ENCODE measurements at regions not wholly inside any gene's neighbourhood (a gene's known extent, or its start where the extent isn't known, plus 50 kb on each side); places are given as distances from the start of the nearest gene placed in this dataset.

- Histone ChIP-seq H3K4me2 (ENCODE audit: low read depth, low read length, poor library complexity, severe bottlenecking) (no peak overlapping the region), H3K27ac (ENCODE audit: low read length) (no peak overlapping the region), H4K20me1 (ENCODE audit: insufficient read depth, low read depth, low read length) (no peaks in the 10 kb centered on the region), H2AFZ (ENCODE audit: low read length) (no peak overlapping the region), H3K4me3 (ENCODE audit: low read length) (no peak overlapping the region), H3K9me2 (replicated peaks; ENCODE audit: insufficient read depth, low read length) (no peaks in the 10 kb centered on the region), H3K79me2 (ENCODE audit: low read length) (no peaks in the 10 kb centered on the region), H3K36me3 (ENCODE audit: insufficient read depth, low read length) (no peaks in the 10 kb centered on the region), H3K9ac (ENCODE audit: low read length) (no peak overlapping the region), H3K4me1 (ENCODE audit: low read length) (no peaks in the 10 kb centered on the region), H3K9me3 (ENCODE audit: low read length) (no peaks in the 10 kb centered on the region; the same call in 1 of the 2 replicates), H3K27me3 (ENCODE audit: low read length) (no peaks in the 10 kb centered on the region)
- no peak for DNase-seq
Measured at GRCh38 chr16:26430618-26431017, 636.1 kb upstream of the C16orf82 start.

GRCh38 chr16:26433807-26434206, 632.9 kb upstream of the C16orf82 start:
- Histone ChIP-seq H3K9me3 (ENCODE audit: low read length) (no peaks in the 10 kb centered on the region; the same call in 1 of the 2 replicates), H4K20me1 (ENCODE audit: insufficient read depth, low read depth, low read length) (no peaks in the 10 kb centered on the region), H3K4me3 (ENCODE audit: low read length) (no peak overlapping the region), H3K79me2 (ENCODE audit: low read length) (no peaks in the 10 kb centered on the region), H2AFZ (ENCODE audit: low read length) (no peak overlapping the region), H3K27ac (ENCODE audit: low read length) (no peak overlapping the region), H3K9me2 (replicated peaks; ENCODE audit: insufficient read depth, low read length) (no peaks in the 10 kb centered on the region), H3K9ac (ENCODE audit: low read length) (no peak overlapping the region), H3K27me3 (ENCODE audit: low read length) (no peaks in the 10 kb centered on the region), H3K4me2 (ENCODE audit: low read depth, low read length, poor library complexity, severe bottlenecking) (no peak overlapping the region), H3K4me1 (ENCODE audit: low read length) (no peaks in the 10 kb centered on the region), H3K36me3 (ENCODE audit: insufficient read depth, low read length) (no peaks in the 10 kb centered on the region)
- DNase-seq, result no peak

DNA sequence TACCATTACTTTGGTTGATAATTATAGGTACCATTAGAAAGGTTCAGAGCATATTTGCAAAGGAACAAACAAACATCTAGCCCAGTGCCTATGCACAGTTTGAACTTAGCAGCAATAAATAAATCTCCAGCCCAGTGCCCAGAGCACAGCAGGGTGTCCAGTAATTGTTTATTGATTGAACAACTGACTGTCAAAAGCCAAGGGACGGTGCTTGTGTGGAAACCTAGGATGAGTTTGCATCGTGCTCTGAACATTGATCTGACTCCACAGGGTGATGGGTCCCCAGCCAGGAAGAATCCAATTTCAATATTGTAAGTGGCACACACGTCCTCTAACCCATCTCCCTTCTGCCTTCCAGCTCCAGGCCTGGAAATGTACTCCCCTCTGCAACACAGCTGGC, 625.5 kb upstream of the C16orf82 start:
- H3K9ac ChIP-seq (ENCODE audit: low read length), result no peak overlapping the region
- no peaks in the 10 kb centered on the region for H3K27me3 ChIP-seq (ENCODE audit: low read length)
- no peak overlapping the region for H3K4me2 ChIP-seq (ENCODE audit: low read depth, low read length, poor library complexity, severe bottlenecking)
- H3K79me2 ChIP-seq (ENCODE audit: low read length), result no peaks in the 10 kb centered on the region
- DNase-seq, result no peak
- H4K20me1 ChIP-seq (ENCODE audit: insufficient read depth, low read depth, low read length), result no peaks in the 10 kb centered on the region
- H3K9me2 ChIP-seq (replicated peaks; ENCODE audit: insufficient read depth, low read length), result no peaks in the 10 kb centered on the region
- H3K27ac ChIP-seq (ENCODE audit: low read length), result no peak overlapping the region
- no peaks in the 10 kb centered on the region for H3K4me1 ChIP-seq (ENCODE audit: low read length)
- H3K36me3 ChIP-seq (ENCODE audit: insufficient read depth, low read length), result no peaks in the 10 kb centered on the region
- no peak overlapping the region for H2AFZ ChIP-seq (ENCODE audit: low read length)
- H3K4me3 ChIP-seq (ENCODE audit: low read length), result no peak overlapping the region
- H3K9me3 ChIP-seq (ENCODE audit: low read length), result no peaks in the 10 kb centered on the region

DNA sequence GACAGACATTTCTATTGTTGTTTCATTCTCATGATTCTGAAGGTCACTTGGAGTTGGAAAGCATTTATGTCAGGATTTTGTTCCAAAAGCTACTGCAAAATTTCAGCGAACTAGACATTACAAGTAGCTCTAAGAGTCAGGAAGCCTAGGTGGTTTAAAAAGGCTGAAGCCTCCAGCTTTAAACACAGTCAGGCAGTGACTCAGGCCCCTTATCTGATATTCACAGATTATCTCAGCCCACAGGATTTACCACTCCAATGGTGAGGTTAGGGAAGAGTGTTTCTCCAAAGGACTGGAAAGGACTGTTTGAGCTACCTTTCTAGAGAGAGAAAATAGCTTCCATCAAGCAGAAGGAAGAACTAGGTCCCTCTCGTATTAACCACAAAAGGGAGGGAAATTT, 624.4 kb upstream of the C16orf82 start:
- H3K27me3 ChIP-seq (ENCODE audit: low read length), result no peaks in the 10 kb centered on the region
- H3K79me2 ChIP-seq (ENCODE audit: low read length), result no peaks in the 10 kb centered on the region
- no peaks in the 10 kb centered on the region for H3K4me1 ChIP-seq (ENCODE audit: low read length)
- no peak overlapping the region for H3K4me2 ChIP-seq (ENCODE audit: low read depth, low read length, poor library complexity, severe bottlenecking)
- no peaks in the 10 kb centered on the region for H3K9me2 ChIP-seq (replicated peaks; ENCODE audit: insufficient read depth, low read length)
- H4K20me1 ChIP-seq (ENCODE audit: insufficient read depth, low read depth, low read length), result no peaks in the 10 kb centered on the region
- H2AFZ ChIP-seq (ENCODE audit: low read length), result no peak overlapping the region
- H3K4me3 ChIP-seq (ENCODE audit: low read length), result no peak overlapping the region
- no peak overlapping the region for H3K9ac ChIP-seq (ENCODE audit: low read length)
- no peak overlapping the region for H3K27ac ChIP-seq (ENCODE audit: low read length)
- DNase-seq, result no peak
- no peaks in the 10 kb centered on the region for H3K36me3 ChIP-seq (ENCODE audit: insufficient read depth, low read length)
- no peaks in the 10 kb centered on the region for H3K9me3 ChIP-seq (ENCODE audit: low read length)

DNA sequence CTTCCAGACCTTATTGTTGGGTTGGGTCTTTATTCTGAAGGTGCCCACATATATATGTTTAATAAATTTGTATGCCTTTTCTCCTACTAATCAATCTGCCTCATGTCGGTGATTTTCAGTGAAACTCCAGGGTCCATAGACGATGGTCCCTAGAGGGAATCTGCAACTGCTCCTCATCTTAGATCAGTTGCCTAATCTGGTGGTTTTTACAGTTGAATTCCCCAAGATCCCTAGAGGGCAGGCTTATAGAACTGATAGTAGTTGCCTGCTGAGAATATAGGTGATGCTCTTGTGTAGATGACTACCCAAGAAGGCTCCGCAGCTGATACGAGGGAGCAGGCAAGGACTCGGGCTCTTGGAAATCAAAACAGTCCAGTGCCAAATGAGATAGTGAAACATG, 619.2 kb upstream of the C16orf82 start:
- Histone ChIP-seq H3K79me2 (ENCODE audit: low read length) (no peaks in the 10 kb centered on the region), H3K4me3 (ENCODE audit: low read length) (no peak overlapping the region)

DNA sequence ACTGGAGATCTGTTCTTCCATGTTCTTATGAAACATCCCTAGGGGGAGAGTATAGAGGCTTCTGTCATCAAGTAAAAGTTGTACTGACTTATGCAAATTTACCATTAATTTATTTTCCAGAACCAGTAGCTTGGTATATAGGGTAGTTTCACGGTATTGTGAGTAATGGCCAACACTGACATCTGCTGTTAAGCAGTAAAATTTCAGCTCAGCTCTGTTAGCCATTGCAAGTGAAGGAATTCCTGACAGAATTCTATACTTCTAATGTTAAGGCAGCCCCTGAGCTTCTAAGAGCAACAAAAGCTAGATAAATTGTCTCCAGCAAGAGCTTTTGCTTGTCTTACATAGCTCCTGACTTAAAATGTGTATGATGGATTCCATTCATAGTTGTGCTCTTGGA, 613.5 kb upstream of the C16orf82 start:
- no peaks in the 10 kb centered on the region for H3K79me2 ChIP-seq (ENCODE audit: low read length)
- H3K9me3 ChIP-seq (ENCODE audit: low read length), result peaks cover 5% of the 10 kb centered on the region
- H3K27me3 ChIP-seq (ENCODE audit: low read length), result no peaks in the 10 kb centered on the region
- H3K9ac ChIP-seq (ENCODE audit: low read length), result no peak overlapping the region
- no peak overlapping the region for H3K27ac ChIP-seq (ENCODE audit: low read length)
- H3K36me3 ChIP-seq (ENCODE audit: insufficient read depth, low read length), result no peaks in the 10 kb centered on the region
- no peaks in the 10 kb centered on the region for H4K20me1 ChIP-seq (ENCODE audit: insufficient read depth, low read depth, low read length)
- no peaks in the 10 kb centered on the region for H3K9me2 ChIP-seq (replicated peaks; ENCODE audit: insufficient read depth, low read length)
- peak; percentile 43 for DNase-seq
- no peak overlapping the region for H3K4me2 ChIP-seq (ENCODE audit: low read depth, low read length, poor library complexity, severe bottlenecking)
- no peak overlapping the region for H2AFZ ChIP-seq (ENCODE audit: low read length)
- H3K4me3 ChIP-seq (ENCODE audit: low read length), result no peak overlapping the region
- no peaks in the 10 kb centered on the region for H3K4me1 ChIP-seq (ENCODE audit: low read length)

More for the DNA sequence above, 619.2 kb upstream of the C16orf82 start:
- no peaks in the 10 kb centered on the region for H3K4me1 ChIP-seq (ENCODE audit: low read length)
- H3K4me2 ChIP-seq (ENCODE audit: low read depth, low read length, poor library complexity, severe bottlenecking), result no peak overlapping the region
- no peak overlapping the region for H2AFZ ChIP-seq (ENCODE audit: low read length)
- no peaks in the 10 kb centered on the region for H4K20me1 ChIP-seq (ENCODE audit: insufficient read depth, low read depth, low read length)
- no peaks in the 10 kb centered on the region for H3K27me3 ChIP-seq (ENCODE audit: low read length)
- H3K27ac ChIP-seq (ENCODE audit: low read length), result no peak overlapping the region
- H3K9ac ChIP-seq (ENCODE audit: low read length), result no peak overlapping the region
- H3K9me3 ChIP-seq (ENCODE audit: low read length), result no peaks in the 10 kb centered on the region
- no peak for DNase-seq
- H3K36me3 ChIP-seq (ENCODE audit: insufficient read depth, low read length), result no peaks in the 10 kb centered on the region
- no peaks in the 10 kb centered on the region for H3K9me2 ChIP-seq (replicated peaks; ENCODE audit: insufficient read depth, low read length)

DNA sequence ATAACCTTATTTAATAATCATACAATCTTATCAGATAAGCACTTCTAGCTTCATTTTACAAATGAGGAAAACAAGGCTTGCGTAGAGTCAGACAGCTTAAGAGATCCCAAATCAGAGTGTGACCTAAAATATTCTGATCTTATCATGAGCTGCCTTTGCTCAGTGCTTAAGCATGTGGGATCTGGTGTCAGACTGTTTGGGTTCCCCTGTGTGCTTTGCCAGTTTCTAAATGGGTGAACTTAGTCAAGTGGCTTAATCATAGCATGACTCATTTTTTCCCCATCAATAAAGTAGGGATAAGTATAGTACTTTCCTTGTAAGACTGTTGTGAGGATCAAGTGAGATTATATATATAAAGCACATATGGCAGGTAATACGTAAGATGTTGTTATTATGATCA, 612.6 kb upstream of the C16orf82 start:
- no peak for DNase-seq
- H2AFZ ChIP-seq (ENCODE audit: low read length), result no peak overlapping the region

GRCh38 chr16:26456074-26456473, 610.7 kb upstream of the C16orf82 start:
- Histone ChIP-seq H3K79me2 (ENCODE audit: low read length) (no peaks in the 10 kb centered on the region), H2AFZ (ENCODE audit: low read length) (no peak overlapping the region), H3K36me3 (ENCODE audit: insufficient read depth, low read length) (no peaks in the 10 kb centered on the region), H3K9me3 (ENCODE audit: low read length) (peaks cover 5% of the 10 kb centered on the region), H3K4me2 (ENCODE audit: low read depth, low read length, poor library complexity, severe bottlenecking) (no peak overlapping the region), H3K27me3 (ENCODE audit: low read length) (no peaks in the 10 kb centered on the region), H3K27ac (ENCODE audit: low read length) (no peak overlapping the region), H3K4me3 (ENCODE audit: low read length) (no peak overlapping the region), H3K9ac (ENCODE audit: low read length) (no peak overlapping the region), H3K9me2 (replicated peaks; ENCODE audit: insufficient read depth, low read length) (no peaks in the 10 kb centered on the region), H4K20me1 (ENCODE audit: insufficient read depth, low read depth, low read length) (no peaks in the 10 kb centered on the region), H3K4me1 (ENCODE audit: low read length) (no peaks in the 10 kb centered on the region)
- DNase-seq, result no peak

More for the DNA sequence above, 612.6 kb upstream of the C16orf82 start:
- Histone ChIP-seq H4K20me1 (ENCODE audit: insufficient read depth, low read depth, low read length) (no peaks in the 10 kb centered on the region), H3K9me3 (ENCODE audit: low read length) (peaks cover 5% of the 10 kb centered on the region), H3K4me3 (ENCODE audit: low read length) (no peak overlapping the region), H3K36me3 (ENCODE audit: insufficient read depth, low read length) (no peaks in the 10 kb centered on the region), H3K4me1 (ENCODE audit: low read length) (no peaks in the 10 kb centered on the region), H3K27me3 (ENCODE audit: low read length) (no peaks in the 10 kb centered on the region), H3K4me2 (ENCODE audit: low read depth, low read length, poor library complexity, severe bottlenecking) (no peak overlapping the region), H3K9me2 (replicated peaks; ENCODE audit: insufficient read depth, low read length) (no peaks in the 10 kb centered on the region), H3K27ac (ENCODE audit: low read length) (no peak overlapping the region), H3K79me2 (ENCODE audit: low read length) (no peaks in the 10 kb centered on the region), H3K9ac (ENCODE audit: low read length) (no peak overlapping the region)

DNA sequence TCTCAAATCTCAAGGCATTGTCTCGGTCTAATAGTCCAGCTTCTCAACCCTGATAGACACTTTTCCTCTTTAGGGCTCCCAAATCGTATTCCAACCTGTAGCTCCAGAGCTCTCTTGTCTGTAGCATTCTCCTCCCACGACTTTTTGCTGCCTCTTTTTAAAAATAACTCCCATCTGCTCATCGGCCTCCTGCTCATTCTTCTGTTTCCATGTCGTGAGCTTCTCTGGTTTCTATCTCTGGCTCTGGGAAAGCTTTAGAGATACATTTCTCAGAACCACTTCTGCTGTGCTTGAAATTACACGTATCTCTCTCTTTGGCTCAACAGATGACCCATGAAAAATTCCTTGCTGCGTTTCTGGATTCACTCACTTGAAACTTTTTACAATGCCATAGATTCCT, 609.6 kb upstream of the C16orf82 start:
- no peaks in the 10 kb centered on the region for H3K79me2 ChIP-seq (ENCODE audit: low read length)
- DNase-seq, result no peak
- H3K36me3 ChIP-seq (ENCODE audit: insufficient read depth, low read length), result no peaks in the 10 kb centered on the region
- H3K4me1 ChIP-seq (ENCODE audit: low read length), result no peaks in the 10 kb centered on the region
- H3K27ac ChIP-seq (ENCODE audit: low read length), result no peak overlapping the region
- H3K9ac ChIP-seq (ENCODE audit: low read length), result no peak overlapping the region
- peaks cover 5% of the 10 kb centered on the region for H3K9me3 ChIP-seq (ENCODE audit: low read length)
- no peaks in the 10 kb centered on the region for H4K20me1 ChIP-seq (ENCODE audit: insufficient read depth, low read depth, low read length)
- no peaks in the 10 kb centered on the region for H3K9me2 ChIP-seq (replicated peaks; ENCODE audit: insufficient read depth, low read length)
- H3K4me3 ChIP-seq (ENCODE audit: low read length), result no peak overlapping the region
- H3K4me2 ChIP-seq (ENCODE audit: low read depth, low read length, poor library complexity, severe bottlenecking), result no peak overlapping the region
- no peak overlapping the region for H2AFZ ChIP-seq (ENCODE audit: low read length)
- H3K27me3 ChIP-seq (ENCODE audit: low read length), result no peaks in the 10 kb centered on the region

Measured in Karpas-422 (cell line).